GM18951 (cell line): ENCODE measurements at regions not wholly inside any gene's neighbourhood (a gene's known extent, or its start where the extent isn't known, plus 50 kb on each side); places are given as distances from the start of the nearest gene placed in this dataset.

Source experiments
- POLR2A ChIP-seq: IDR thresholded peaks from 4 replicates; pipeline ENCODE4 v1.6.1; 2011; ENCODE audit warnings: mild to moderate bottlenecking; ENCODE audit not compliant: insufficient read length, insufficient read depth; ENCODE audit errors: extremely low read depth
- in situ Hi-C: fragments of 300-500 bp; cut with MboI; formaldehyde crosslinking; loops from one replicate; pipeline ENCODE4 v1.12.0; 2022; ENCODE audit warnings: low sequenced_read_pairs, mixed read lengths, inconsistent platforms; ENCODE audit not compliant: unreplicated experiment

DNA sequence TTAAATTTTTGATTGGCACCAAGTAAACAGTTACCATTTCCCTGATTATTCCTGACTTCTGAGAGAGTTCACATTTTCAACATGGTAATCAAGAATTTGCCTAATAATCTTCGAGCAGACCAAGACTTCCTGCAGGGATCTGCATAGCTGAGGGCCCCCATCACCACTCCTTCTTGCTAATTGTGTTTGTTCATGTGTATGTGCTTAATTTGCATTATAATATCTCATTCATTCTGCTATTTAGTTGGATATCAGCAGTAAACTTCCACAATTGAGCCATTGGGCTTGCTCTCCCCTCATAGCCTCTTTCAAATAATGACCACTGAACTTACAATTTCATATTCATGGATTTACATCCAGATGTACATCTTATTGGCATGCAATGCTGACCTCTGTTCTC is 292.5 kb downstream of the SPATA18 start:
- in situ Hi-C loops, result no loop called here
- no peak for TF ChIP-seq POLR2A

DNA sequence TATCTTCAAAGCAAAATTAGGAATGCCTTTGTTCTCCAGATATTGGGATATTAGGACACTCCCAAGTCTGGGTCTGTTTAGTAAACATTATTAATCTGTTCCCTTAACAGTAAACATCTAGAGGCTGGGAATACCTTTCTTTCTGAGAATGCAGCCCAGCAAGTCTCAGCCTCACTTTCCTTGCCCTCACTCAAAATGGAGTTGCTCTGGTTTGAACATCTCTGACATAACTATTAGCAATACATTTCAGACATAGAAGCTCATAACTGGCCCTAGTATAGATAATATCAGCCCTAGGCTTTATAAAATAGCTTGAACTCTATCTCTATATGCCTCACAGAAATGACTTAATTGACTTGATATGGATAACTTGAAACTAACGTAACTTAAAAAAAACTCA is 299.8 kb downstream of the SPATA18 start:
- in situ Hi-C loops, result no loop called here
- no peak for TF ChIP-seq POLR2A

DNA sequence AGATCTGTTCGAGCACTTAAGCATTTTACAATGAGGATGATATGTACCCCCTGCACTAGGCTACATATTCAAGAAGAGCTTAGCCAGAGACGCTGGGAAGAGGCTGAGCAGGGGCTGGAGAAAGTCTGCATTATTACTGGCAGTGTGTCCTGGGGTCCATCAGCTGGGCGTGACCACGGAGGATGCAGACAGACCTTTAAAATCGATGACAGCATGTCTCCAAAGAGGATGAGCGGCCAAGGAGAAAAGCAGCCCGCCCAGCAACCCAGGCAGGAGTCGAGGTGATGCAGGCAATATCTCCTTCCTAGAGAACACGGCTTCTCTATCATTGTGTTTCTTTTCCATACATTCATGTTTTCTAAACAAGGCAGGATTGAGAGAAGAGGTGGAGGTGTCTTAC is 300.7 kb downstream of the USP46 start:
- in situ Hi-C loops, result no loop called here

DNA sequence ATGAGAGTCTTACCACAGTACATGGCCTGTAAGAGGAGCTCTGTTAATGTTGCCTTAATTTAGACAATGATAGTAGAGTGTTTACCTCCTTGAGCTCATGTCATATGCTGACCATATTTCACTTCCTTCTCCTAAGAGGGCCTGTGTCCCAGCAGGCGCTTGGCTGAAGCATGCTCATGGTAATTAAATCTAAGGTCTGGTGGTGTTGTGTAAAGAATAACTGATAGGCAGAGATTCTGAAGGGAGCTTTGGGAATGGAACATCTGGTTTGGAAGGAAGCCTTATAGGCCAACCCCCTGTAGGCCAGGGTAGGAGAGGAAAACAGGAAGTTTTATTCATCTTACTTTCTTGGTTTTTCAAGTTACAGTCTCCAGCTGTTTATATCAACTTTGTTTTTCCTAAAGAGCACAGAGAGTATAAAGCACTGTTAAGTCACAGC is 300.2 kb downstream of the USP46 start:
- in situ Hi-C loops, result no loop called here
- TF ChIP-seq POLR2A, result no peak

More for the DNA sequence above, 300.7 kb downstream of the USP46 start:
- no peak for TF ChIP-seq POLR2A

DNA sequence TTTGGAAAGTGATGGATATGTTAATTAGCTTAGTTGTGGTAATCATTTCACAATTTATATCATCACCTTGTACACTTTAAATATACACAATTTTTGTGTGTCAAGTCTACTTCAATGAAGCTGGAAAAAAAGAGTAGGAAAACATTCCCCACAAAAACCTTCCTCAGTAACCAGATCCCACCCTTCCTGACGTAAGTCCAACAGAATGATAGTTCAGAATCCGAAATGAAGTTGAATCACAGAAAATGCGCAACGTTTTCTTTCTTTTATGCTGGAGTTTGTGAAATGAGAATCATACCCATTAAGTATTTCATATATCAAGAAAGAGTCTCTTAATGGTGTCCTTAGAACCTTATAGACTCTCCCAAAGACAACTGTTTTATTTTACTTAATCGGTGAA is 292.9 kb downstream of the USP46 start:
- in situ Hi-C loops, result no loop called here
- TF ChIP-seq POLR2A, result no peak

DNA sequence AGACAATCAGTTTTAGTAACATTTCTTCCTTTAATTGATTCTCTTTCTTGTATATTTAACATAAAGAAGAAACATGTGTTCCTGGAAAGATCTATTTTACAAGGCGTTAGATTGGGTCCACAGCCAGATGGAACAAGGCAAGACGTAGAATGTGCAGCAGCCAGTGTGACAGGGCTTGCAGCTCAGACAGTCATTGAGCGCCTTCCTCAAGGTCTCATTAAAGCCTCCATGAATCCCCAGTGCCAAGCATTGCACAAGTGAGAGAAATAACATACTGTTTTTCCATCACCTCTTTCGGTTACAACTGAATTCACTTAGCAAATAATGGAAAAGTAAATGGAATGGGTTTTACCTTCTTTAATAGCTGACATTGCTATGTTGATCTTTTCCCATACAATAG is 292.5 kb downstream of the USP46 start:
- in situ Hi-C loops, result no loop called here
- TF ChIP-seq POLR2A, result no peak

DNA sequence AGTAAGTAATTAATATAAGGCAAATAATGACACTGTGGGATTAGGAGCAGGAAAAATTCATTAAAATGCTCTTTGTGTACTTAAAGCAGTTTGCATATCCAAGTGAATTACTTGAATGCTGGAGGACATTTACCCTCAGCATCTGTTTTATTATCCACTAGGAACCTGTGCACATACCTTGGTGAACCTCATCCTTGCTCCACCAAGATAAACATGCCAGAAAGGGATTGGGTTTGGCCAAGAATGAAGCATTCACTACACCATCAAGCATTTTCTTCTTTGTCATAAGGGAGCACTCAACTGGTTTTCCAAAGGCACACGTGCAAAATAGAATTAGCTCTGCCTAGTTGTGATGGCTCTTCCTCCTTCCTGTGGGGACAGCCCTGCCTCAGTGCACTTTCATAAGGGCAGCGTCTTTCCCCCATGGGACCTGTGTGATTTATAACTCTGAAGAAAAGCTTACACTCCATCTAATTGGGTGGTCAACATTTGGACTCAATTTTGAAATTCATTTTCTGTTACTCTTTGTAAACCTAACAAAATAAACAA is 291.7 kb downstream of the USP46 start:
- in situ Hi-C loops, result no loop called here
- no peak for TF ChIP-seq POLR2A

DNA sequence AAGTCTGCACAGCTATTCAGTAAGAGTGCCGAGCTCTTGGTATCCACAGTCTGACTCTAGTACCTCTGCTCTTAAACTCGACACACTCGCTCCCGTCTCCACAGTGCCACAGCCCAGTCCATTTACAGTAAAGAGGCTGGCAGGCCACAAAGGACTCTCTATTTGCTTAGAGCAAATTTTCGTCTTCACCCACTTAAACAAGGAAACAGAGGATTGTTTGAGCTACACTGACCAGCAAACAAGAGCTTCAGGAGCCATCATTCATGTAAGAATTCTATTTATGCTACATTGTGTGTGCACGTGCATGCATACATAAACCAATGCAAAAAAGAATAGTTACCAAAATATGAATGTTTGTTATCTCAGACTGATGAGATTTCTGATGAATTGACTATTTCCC is 290.2 kb downstream of the USP46 start:
- in situ Hi-C loops, result no loop called here
- TF ChIP-seq POLR2A, result no peak

DNA sequence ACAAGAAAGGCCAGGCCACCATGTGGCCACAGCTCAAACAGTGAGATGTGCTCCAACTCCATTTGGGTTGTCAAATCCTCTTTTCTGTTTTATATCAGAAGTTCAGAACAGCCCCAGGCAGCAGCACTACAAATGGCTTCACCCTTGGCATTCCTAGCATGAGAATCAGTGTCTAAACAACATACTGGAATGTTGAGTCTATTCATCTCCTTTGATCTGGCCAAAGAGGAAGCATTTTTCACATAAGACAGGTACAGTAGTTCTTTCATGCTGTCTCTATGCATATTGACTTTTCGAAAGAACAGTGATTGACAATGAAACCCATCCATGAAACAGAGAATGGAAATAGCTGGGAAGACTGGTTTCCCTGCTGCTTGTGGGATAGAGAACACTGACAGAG is 289.5 kb downstream of the USP46 start:
- no peak for TF ChIP-seq POLR2A
- in situ Hi-C loops, result loop anchor here (10.0 kb wide), 1 partner anchor 295 kb away; no protein-coding TSS in a partner anchor

DNA sequence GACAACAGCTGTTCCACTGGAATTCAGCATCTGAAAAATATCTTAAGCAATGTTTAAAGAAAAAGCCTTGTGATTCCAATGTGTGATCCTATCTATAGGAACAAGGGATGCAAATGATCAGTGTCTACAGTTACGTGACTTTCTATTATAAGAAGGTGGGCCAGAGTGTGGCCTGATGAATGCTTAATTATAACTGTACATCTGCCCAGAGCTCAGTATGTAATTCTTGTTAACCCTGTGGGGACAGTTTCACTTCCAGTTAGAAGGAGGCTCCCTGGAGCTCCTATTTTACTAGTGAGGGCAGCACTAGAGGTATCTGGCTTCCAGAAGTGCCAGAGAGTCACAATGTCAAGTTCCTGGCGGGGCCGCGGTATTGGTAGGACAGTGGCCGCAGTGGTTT is 288.5 kb downstream of the USP46 start:
- TF ChIP-seq POLR2A, result no peak
- in situ Hi-C loops, result loop anchor here (10.0 kb wide), 1 partner anchor 294 kb away; no protein-coding TSS in a partner anchor

DNA sequence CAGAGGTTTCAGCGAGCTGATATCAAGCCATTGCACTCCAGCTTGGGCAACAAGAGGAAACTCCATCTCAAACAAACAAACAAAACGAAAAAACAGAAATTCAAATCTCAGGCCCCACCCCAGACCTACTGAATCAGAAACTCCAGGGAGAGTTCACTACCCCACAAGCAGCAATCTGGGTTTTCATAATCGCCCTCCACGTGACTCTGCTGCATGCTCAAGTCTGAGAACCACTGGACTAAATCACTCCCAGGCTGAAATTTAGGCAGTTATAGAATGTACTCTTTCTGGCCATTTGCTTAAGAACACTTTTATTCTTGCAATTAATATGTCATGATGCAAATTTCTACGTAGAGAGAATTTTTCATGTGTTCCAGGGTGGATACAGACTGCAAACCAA is 287.3 kb downstream of the USP46 start:
- in situ Hi-C loops, result loop anchor here (10.0 kb wide), 1 partner anchor 293 kb away; no protein-coding TSS in a partner anchor
- no peak for TF ChIP-seq POLR2A

DNA sequence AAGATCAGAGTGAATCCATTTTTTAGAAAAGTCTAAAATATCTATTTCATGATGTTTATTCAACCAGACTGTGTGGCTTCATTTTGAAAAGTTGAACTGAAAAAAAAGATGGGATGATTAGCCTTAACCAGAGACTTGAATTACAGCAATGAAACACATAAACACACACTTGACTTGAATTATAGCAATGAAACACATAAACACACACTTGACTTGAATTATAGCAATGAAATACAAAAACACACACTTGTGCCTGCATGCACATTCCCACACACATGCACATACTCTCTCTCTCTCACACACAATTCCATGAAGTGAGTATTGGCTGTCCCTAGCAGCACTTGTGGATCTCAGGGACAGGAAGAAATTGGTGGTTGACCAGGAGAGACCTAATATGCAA is 286.8 kb downstream of the USP46 start:
- TF ChIP-seq POLR2A, result no peak
- in situ Hi-C loops, result loop anchor here (10.0 kb wide), 1 partner anchor 293 kb away; no protein-coding TSS in a partner anchor

DNA sequence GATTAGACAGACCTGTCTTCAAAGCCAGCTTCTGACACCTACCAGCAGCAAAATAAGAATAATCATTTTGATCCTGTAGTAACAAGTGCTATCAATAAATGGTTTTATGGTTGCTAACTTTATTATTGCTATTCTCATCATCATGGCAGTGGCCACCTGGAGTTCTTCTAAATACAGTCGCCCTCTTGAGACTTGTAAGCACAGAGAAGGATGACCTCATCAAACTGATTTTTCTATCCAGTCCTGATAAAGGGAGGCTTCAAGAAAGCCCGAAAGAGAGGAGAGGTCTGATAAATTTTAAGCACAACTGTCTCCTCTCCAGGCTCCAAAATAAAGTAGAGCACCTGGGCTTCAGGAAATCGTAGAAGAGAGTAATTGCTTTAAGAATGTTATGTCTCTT is 286.4 kb downstream of the USP46 start:
- no peak for TF ChIP-seq POLR2A
- in situ Hi-C loops, result loop anchor here (10.0 kb wide), 1 partner anchor 292 kb away; no protein-coding TSS in a partner anchor

DNA sequence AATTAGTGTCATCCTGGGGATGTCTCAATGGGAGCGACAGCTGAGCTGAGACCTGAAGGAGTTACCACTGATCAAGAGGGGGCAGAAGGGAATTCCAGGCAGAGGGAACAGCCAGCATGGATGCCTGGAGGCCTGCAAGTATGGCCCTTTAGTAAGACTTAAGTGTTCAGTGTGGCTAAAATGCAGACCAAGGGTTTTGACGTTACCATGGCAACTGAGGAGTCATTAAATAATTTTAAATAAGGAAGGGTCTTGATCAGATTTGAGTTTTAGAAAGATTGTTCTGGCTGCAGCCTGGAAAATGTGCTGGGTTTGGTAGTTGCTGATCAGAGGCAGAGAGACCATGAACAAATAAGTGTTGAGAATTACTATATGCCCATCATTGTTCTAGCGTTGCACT is 285.5 kb downstream of the USP46 start:
- in situ Hi-C loops, result loop anchor here (10.0 kb wide), 1 partner anchor 291 kb away; no protein-coding TSS in a partner anchor
- TF ChIP-seq POLR2A, result no peak

DNA sequence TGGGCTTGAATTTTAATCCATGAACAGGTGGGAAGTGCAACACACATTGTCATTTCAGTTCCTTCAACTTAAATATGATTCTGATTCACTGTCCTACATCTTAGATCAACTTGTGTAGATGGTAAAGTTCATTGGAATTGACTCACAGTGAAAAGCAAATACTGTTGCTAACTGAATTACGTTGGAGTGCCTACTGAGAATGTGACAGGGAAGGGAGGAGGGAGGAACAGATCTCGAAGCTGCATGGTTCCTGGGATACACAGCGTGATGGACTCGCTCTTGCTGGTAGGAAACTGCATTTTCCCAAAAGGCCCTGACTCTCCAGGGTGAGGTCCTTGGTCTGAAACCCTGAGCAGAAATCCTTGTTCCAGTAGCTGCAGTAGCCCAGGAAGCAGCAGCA is 284.2 kb downstream of the USP46 start:
- no peak for TF ChIP-seq POLR2A
- in situ Hi-C loops, result loop anchor here (5.0 to 10.0 kb wide), 2 partner anchors 290 to 607 kb away; no protein-coding TSS in a partner anchor

DNA sequence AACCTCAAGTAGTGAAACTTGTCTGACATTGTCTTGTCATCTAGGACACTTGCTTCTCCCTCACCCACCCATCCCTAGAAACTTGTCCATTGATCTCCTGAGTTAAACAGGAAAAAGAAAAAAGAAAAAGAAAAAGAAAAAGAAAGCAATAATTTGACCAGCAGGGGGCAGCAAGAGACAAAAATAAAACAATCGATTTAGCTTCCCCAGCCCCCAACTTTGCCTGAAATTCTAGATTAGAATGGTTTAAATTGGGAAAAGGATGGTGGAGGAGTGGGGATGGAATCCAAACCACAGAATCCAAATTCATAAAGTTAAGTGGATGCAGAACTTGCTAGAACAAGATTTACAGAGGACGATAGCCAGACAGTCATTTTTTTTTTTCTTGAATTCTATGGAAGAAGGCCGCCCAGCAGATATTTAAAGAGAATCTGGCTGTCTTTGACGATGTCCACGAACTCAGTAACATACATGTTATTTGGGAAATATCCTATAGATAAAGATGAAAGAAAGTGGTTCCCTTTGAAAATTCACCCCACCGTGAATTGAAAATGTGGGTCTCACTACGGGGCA is 282.9 kb downstream of the USP46 start:
- in situ Hi-C loops, result loop anchor here (5.0 to 10.0 kb wide), 2 partner anchors 289 to 606 kb away; no protein-coding TSS in a partner anchor
- no peak for TF ChIP-seq POLR2A
